ENCODE measurements at regions not wholly inside any gene's neighbourhood (a gene's known extent, or its start where the extent isn't known, plus 50 kb on each side); places are given as distances from the start of the nearest gene placed in this dataset.

DNA sequence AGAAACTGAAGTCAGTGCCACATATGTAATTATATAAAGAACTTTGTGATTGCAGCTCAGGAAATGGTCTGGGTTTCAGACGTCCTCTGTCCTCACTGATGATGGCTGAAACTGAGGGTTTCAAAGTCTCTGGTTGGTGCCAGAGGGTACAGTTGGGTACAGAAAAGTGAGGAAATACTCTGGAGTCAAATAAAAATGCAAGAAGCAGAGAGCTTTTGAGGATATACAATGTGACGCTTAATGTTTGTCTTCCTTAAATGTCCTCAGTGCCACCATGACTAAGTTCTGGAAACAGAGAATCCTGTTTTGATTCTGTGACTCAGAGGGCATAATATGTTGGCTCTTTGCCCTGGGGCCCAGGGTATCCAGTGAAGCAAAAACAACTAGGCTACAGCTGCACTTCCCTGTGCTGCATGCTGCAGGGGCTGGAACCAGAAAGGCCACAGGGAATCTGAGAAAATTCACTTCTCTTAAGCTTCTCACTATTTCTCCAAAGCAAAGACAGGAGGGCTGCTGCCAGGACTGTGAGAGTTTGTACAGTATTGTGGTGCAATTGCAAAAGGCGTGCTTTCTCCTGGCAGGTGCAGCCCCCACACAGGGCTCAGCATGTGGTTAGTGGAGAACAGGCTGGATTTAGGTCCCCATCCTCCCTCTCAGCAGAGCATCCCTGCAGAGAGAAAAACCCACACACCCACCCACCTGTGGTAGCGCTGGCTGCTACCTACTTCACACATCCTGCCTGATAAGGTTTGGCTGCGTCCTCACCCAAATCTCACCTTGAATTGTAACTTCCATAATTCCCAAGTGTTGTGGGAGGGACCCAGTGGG is 169.5 kb upstream of the SVIL start:
- H3K4me3 ChIP-seq (ENCODE audit: low read depth in 1 of 3, low read length in 3 of 3), result no peak overlapping the region
- H3K27me3 ChIP-seq (ENCODE audit: control insufficient read depth in 4 of 4, insufficient read depth in 4 of 4, low read length in 3 of 4), result no peaks in the 10 kb centered on the region
- no peak overlapping the region for H3K9ac ChIP-seq (ENCODE audit: low read depth in 1 of 2, low read length in 2 of 2)
- WGBS, result 63% methylated on average over 5 of the region's 5 CpGs
- no peak for DNase-seq (ENCODE audit: low spot score)
- H3K36me3 ChIP-seq (ENCODE audit: control insufficient read depth in 4 of 4, insufficient read depth in 3 of 4, low read depth in 1 of 4, low read length in 3 of 4), result no peaks in the 10 kb centered on the region
- peak overlapping the region; percentile 80 to 81 for H3K27ac ChIP-seq (ENCODE audit: low read depth in 1 of 2, low read length in 2 of 2)
- no peaks in the 10 kb centered on the region for H3K9me3 ChIP-seq (ENCODE audit: control insufficient read depth in 4 of 4, low read length in 3 of 4)
- H3K4me1 ChIP-seq (ENCODE audit: control insufficient read depth in 4 of 4, insufficient read depth in 4 of 4, low read length in 3 of 4), result peaks cover 12 to 32% (median 23%) of the 10 kb centered on the region in 4 donors
- no peak for TF ChIP-seq NR2F2 (IDR thresholded peaks at IDR 0.05)
- TF ChIP-seq, protein P1, sequence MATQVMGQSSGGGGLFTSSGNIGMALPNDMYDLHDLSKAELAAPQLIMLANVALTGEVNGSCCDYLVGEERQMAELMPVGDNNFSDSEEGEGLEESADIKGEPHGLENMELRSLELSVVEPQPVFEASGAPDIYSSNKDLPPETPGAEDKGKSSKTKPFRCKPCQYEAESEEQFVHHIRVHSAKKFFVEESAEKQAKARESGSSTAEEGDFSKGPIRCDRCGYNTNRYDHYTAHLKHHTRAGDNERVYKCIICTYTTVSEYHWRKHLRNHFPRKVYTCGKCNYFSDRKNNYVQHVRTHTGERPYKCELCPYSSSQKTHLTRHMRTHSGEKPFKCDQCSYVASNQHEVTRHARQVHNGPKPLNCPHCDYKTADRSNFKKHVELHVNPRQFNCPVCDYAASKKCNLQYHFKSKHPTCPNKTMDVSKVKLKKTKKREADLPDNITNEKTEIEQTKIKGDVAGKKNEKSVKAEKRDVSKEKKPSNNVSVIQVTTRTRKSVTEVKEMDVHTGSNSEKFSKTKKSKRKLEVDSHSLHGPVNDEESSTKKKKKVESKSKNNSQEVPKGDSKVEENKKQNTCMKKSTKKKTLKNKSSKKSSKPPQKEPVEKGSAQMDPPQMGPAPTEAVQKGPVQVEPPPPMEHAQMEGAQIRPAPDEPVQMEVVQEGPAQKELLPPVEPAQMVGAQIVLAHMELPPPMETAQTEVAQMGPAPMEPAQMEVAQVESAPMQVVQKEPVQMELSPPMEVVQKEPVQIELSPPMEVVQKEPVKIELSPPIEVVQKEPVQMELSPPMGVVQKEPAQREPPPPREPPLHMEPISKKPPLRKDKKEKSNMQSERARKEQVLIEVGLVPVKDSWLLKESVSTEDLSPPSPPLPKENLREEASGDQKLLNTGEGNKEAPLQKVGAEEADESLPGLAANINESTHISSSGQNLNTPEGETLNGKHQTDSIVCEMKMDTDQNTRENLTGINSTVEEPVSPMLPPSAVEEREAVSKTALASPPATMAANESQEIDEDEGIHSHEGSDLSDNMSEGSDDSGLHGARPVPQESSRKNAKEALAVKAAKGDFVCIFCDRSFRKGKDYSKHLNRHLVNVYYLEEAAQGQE (IDR thresholded peaks at IDR 0.05), result no peak
- TF ChIP-seq TAF1 (conservative IDR thresholded peaks at IDR 0.05), result no peak
- TF ChIP-seq, protein P2, sequence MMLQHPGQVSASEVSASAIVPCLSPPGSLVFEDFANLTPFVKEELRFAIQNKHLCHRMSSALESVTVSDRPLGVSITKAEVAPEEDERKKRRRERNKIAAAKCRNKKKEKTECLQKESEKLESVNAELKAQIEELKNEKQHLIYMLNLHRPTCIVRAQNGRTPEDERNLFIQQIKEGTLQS (IDR thresholded peaks at IDR 0.05), result no peak
- TF ChIP-seq FOXA2 (IDR thresholded peaks at IDR 0.05), result no peak
- peak in 1 of 2 donors; percentile 17 for TF ChIP-seq RXRA (IDR thresholded peaks at IDR 0.05)
- TF ChIP-seq, protein P3, sequence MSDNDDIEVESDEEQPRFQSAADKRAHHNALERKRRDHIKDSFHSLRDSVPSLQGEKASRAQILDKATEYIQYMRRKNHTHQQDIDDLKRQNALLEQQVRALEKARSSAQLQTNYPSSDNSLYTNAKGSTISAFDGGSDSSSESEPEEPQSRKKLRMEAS (IDR thresholded peaks at IDR 0.05), result no peak
- no peak for TF ChIP-seq GABPA (IDR thresholded peaks at IDR 0.05 in 1 of 2, conservative IDR thresholded peaks at IDR 0.05 in 1 of 2)
- TF ChIP-seq, protein P4, sequence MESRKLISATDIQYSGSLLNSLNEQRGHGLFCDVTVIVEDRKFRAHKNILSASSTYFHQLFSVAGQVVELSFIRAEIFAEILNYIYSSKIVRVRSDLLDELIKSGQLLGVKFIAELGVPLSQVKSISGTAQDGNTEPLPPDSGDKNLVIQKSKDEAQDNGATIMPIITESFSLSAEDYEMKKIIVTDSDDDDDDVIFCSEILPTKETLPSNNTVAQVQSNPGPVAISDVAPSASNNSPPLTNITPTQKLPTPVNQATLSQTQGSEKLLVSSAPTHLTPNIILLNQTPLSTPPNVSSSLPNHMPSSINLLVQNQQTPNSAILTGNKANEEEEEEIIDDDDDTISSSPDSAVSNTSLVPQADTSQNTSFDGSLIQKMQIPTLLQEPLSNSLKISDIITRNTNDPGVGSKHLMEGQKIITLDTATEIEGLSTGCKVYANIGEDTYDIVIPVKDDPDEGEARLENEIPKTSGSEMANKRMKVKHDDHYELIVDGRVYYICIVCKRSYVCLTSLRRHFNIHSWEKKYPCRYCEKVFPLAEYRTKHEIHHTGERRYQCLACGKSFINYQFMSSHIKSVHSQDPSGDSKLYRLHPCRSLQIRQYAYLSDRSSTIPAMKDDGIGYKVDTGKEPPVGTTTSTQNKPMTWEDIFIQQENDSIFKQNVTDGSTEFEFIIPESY (IDR thresholded peaks at IDR 0.05), result no peak
- no peak for TF ChIP-seq FOXA1 (IDR thresholded peaks at IDR 0.05)
- TF ChIP-seq HNF4G (IDR thresholded peaks at IDR 0.05), result no peak
- no peak for TF ChIP-seq RAD21 (IDR thresholded peaks at IDR 0.05)
- TF ChIP-seq YY1 (IDR thresholded peaks at IDR 0.05), result peak; percentile 41
- peak in 1 of 2 donors; percentile 66 for TF ChIP-seq JUND (IDR thresholded peaks at IDR 0.05)
- TF ChIP-seq SP1 (IDR thresholded peaks at IDR 0.05), result no peak
- TF ChIP-seq HNF4A (conservative IDR thresholded peaks at IDR 0.05), result peak in 1 of 2 donors; percentile 36
- TF ChIP-seq EGR1 (IDR thresholded peaks at IDR 0.05; ENCODE audit: low read depth in 2 of 2), result no peak
- TF ChIP-seq, protein P5, sequence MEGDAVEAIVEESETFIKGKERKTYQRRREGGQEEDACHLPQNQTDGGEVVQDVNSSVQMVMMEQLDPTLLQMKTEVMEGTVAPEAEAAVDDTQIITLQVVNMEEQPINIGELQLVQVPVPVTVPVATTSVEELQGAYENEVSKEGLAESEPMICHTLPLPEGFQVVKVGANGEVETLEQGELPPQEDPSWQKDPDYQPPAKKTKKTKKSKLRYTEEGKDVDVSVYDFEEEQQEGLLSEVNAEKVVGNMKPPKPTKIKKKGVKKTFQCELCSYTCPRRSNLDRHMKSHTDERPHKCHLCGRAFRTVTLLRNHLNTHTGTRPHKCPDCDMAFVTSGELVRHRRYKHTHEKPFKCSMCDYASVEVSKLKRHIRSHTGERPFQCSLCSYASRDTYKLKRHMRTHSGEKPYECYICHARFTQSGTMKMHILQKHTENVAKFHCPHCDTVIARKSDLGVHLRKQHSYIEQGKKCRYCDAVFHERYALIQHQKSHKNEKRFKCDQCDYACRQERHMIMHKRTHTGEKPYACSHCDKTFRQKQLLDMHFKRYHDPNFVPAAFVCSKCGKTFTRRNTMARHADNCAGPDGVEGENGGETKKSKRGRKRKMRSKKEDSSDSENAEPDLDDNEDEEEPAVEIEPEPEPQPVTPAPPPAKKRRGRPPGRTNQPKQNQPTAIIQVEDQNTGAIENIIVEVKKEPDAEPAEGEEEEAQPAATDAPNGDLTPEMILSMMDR (IDR thresholded peaks at IDR 0.05; ENCODE audit: low read depth, low read length, missing input control), result no peak
